ENCODE measurements at regions not wholly inside any gene's neighbourhood (a gene's known extent, or its start where the extent isn't known, plus 50 kb on each side); places are given as distances from the start of the nearest gene placed in this dataset.

DNA sequence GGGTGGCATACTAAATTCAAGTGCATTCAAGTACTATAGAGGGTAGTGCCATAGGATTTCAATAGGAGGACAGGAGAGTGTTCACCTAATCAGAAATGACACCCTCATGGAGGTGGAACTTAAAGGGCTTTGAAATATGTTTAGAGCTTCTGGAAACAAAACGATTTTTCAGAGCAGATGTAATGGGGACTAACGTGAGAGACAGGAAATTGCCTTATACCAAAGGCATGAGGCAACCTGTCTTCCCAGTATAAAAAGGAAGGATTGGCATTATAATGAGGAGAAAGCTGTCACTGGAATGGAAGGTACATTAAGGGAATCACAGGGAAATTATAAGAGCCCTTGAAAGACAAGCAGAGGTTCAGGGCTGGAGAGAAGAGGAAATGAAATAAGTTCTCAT is 116.3 kb upstream of the PNPLA4 start:
- TF ChIP-seq GABPA (IDR thresholded peaks at IDR 0.05; ENCODE audit: low read depth) = no peak
- TF ChIP-seq, protein P1, sequence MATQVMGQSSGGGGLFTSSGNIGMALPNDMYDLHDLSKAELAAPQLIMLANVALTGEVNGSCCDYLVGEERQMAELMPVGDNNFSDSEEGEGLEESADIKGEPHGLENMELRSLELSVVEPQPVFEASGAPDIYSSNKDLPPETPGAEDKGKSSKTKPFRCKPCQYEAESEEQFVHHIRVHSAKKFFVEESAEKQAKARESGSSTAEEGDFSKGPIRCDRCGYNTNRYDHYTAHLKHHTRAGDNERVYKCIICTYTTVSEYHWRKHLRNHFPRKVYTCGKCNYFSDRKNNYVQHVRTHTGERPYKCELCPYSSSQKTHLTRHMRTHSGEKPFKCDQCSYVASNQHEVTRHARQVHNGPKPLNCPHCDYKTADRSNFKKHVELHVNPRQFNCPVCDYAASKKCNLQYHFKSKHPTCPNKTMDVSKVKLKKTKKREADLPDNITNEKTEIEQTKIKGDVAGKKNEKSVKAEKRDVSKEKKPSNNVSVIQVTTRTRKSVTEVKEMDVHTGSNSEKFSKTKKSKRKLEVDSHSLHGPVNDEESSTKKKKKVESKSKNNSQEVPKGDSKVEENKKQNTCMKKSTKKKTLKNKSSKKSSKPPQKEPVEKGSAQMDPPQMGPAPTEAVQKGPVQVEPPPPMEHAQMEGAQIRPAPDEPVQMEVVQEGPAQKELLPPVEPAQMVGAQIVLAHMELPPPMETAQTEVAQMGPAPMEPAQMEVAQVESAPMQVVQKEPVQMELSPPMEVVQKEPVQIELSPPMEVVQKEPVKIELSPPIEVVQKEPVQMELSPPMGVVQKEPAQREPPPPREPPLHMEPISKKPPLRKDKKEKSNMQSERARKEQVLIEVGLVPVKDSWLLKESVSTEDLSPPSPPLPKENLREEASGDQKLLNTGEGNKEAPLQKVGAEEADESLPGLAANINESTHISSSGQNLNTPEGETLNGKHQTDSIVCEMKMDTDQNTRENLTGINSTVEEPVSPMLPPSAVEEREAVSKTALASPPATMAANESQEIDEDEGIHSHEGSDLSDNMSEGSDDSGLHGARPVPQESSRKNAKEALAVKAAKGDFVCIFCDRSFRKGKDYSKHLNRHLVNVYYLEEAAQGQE (IDR thresholded peaks at IDR 0.05; ENCODE audit: insufficient replicate concordance, low read depth) = no peak
- TF ChIP-seq CTCF (IDR thresholded peaks at IDR 0.05; ENCODE audit: insufficient read depth, low read length) = no peak

All from HL-60 (cell line).